A549 (cell line): ENCODE measurements at regions not wholly inside any gene's neighbourhood (a gene's known extent, or its start where the extent isn't known, plus 50 kb on each side); places are given as distances from the start of the nearest gene placed in this dataset.

Experiments
- BHLHE40 ChIP-seq: IDR thresholded peaks from 2 replicates; pipeline ENCODE4 v1.6.1; 2012; ENCODE audit warnings: low read depth, low read length, inconsistent platforms
- CHD2 ChIP-seq: fragments of 150-350 bp; IDR thresholded peaks from 2 replicates; pipeline ENCODE4 v1.6.1; 2014; ENCODE audit warnings: low read length; ENCODE audit not compliant: partially characterized antibody
- EP300 ChIP-seq, 2 experiments: fragments of >200 bp; sonication (Bioruptor Twin); formaldehyde crosslinking; IDR thresholded peaks; 2 replicates in 1 of 2; 3 replicates in 1 of 2; pipeline ENCODE4 v1.6.1; 2016 to 2017
- FOSL2 ChIP-seq, 2 experiments: fragments of 450-650 bp in 1 of 2; fragments of >200 bp in 1 of 2; sonication (Bioruptor Twin) in 1 of 2; formaldehyde crosslinking; IDR thresholded peaks; 2 replicates each; pipeline versions ENCODE4 v1.5.0 to v1.6.1; 2016 to 2020; ENCODE audit warnings: mild to moderate bottlenecking in 1 of 2, moderate library complexity in 1 of 2
- MAX ChIP-seq: IDR thresholded peaks from 2 replicates; pipeline ENCODE4 v1.6.1; 2012
- MAZ ChIP-seq: fragments of 150-350 bp; IDR thresholded peaks from 2 replicates; pipeline ENCODE4 v1.6.1; 2014; ENCODE audit warnings: antibody characterized with exemption, low read depth, low read length, borderline replicate concordance
- MYC ChIP-seq: IDR thresholded peaks from 2 replicates; pipeline ENCODE4 v1.6.1; 2012; ENCODE audit warnings: mild to moderate bottlenecking, inconsistent platforms, low read length, improper control_type of control experiment, borderline replicate concordance
- POLR2A ChIP-seq: IDR thresholded peaks from 2 replicates; pipeline ENCODE4 v1.6.1; 2012; ENCODE audit warnings: mild to moderate bottlenecking, low read length
- TP53 ChIP-seq: fragments of 250-450 bp; sonication (Bioruptor Pico); IDR thresholded peaks from 2 replicates; pipeline ENCODE4 v1.5.0; 2021; ENCODE audit warnings: mild to moderate bottlenecking, moderate library complexity
- TF ChIP-seq, protein P1 (sequence below): fragments of >200 bp; sonication (Bioruptor Twin); formaldehyde crosslinking; IDR thresholded peaks from 3 replicates; pipeline ENCODE4 v1.5.1; 2016

DNA sequence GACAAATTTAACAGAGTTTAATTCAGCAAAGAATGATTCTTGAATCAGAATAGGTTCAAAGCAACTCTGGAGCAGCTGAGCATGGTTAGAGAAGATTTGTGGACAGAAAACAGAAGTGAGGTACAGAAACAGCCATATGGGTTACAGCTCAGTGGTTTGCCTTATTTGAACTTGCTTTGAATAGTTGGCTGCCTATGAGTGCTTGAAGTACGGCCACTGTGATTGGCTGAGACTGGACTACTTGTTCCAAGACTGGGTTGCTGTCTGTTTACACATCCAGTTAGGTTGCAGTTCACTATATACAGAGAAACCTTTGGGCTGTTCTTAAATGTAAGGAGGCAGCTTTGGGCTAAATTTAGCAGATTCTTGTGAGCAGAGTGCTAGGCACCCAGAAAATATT, 79.4 kb upstream of the CADPS start:
- no peak for TF ChIP-seq MAX
- TF ChIP-seq, protein P1, sequence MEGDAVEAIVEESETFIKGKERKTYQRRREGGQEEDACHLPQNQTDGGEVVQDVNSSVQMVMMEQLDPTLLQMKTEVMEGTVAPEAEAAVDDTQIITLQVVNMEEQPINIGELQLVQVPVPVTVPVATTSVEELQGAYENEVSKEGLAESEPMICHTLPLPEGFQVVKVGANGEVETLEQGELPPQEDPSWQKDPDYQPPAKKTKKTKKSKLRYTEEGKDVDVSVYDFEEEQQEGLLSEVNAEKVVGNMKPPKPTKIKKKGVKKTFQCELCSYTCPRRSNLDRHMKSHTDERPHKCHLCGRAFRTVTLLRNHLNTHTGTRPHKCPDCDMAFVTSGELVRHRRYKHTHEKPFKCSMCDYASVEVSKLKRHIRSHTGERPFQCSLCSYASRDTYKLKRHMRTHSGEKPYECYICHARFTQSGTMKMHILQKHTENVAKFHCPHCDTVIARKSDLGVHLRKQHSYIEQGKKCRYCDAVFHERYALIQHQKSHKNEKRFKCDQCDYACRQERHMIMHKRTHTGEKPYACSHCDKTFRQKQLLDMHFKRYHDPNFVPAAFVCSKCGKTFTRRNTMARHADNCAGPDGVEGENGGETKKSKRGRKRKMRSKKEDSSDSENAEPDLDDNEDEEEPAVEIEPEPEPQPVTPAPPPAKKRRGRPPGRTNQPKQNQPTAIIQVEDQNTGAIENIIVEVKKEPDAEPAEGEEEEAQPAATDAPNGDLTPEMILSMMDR, result no peak
- no peak for TF ChIP-seq FOSL2 (IDR thresholded peaks at IDR 0.05)
- no peak for TF ChIP-seq FOSL2 (CRISPR knock-in tag; IDR thresholded peaks at IDR 0.05)
- TF ChIP-seq TP53 (CRISPR knock-in tag), result no peak
- TF ChIP-seq POLR2A, result no peak
- TF ChIP-seq CHD2, result no peak
- TF ChIP-seq MYC, result no peak
- no peak for TF ChIP-seq BHLHE40
- TF ChIP-seq MAZ, result no peak
- TF ChIP-seq EP300 (IDR thresholded peaks at IDR 0.05), result no peak
